ENCODE measurements at regions not wholly inside any gene's neighbourhood (a gene's known extent, or its start where the extent isn't known, plus 50 kb on each side); places are given as distances from the start of the nearest gene placed in this dataset.

DNA sequence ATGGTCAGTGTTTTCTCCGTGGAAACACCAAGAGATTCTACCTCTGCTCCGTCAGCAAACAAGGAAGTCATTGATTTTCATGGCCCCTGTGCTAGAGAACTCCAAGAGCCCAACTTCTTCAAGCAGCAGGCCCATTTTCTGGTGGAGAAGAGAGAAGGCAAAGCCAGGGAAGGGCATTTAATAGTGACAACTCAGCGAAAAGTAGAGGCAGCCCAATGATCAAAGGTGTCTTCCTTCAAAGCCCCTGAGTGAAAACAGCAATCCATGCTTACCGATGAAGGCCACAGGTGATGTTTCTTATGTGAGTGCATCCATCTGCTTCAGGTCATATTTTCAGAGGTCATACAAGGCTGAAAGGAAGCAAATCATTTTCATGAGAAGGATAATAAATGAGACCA, 77.3 kb downstream of the VCPKMT start:
- TF ChIP-seq, protein P1, sequence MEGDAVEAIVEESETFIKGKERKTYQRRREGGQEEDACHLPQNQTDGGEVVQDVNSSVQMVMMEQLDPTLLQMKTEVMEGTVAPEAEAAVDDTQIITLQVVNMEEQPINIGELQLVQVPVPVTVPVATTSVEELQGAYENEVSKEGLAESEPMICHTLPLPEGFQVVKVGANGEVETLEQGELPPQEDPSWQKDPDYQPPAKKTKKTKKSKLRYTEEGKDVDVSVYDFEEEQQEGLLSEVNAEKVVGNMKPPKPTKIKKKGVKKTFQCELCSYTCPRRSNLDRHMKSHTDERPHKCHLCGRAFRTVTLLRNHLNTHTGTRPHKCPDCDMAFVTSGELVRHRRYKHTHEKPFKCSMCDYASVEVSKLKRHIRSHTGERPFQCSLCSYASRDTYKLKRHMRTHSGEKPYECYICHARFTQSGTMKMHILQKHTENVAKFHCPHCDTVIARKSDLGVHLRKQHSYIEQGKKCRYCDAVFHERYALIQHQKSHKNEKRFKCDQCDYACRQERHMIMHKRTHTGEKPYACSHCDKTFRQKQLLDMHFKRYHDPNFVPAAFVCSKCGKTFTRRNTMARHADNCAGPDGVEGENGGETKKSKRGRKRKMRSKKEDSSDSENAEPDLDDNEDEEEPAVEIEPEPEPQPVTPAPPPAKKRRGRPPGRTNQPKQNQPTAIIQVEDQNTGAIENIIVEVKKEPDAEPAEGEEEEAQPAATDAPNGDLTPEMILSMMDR (IDR thresholded peaks at IDR 0.05), result no peak
- TF ChIP-seq POLR2A (IDR thresholded peaks at IDR 0.05), result no peak
